ENCODE measurements at regions not wholly inside any gene's neighbourhood (a gene's known extent, or its start where the extent isn't known, plus 50 kb on each side); places are given as distances from the start of the nearest gene placed in this dataset.

GRCh38 chr16:80457871-80458270, 82.9 kb upstream of the DYNLRB2 start:
- no peaks in the 10 kb centered on the region for H3K4me1 ChIP-seq (ENCODE audit: insufficient read depth, low read length, poor library complexity, severe bottlenecking)
- no peak overlapping the region for H3K9ac ChIP-seq (ENCODE audit: low read depth, low read length, poor library complexity, severe bottlenecking)
- no peak for TF ChIP-seq CTCF (conservative IDR thresholded peaks at IDR 0.05; ENCODE audit: low read length)
- no peak for TF ChIP-seq EZH2phosphoT487 (IDR thresholded peaks at IDR 0.05; ENCODE audit: borderline replicate concordance)
- no peaks in the 10 kb centered on the region for H3K79me2 ChIP-seq (ENCODE audit: insufficient read depth, low read length)
- no peaks in the 10 kb centered on the region for H3K9me2 ChIP-seq (replicated peaks; ENCODE audit: low read depth, low read length)
- H2AFZ ChIP-seq (ENCODE audit: low read length): no peak overlapping the region
- H3K4me3 ChIP-seq (ENCODE audit: low read length, poor library complexity, severe bottlenecking): no peak overlapping the region
- H4K20me1 ChIP-seq (ENCODE audit: insufficient read depth, low read length, poor library complexity, severe bottlenecking): no peaks in the 10 kb centered on the region
- no peaks in the 10 kb centered on the region for H3F3A ChIP-seq (ENCODE audit: low read depth)
- H3K9me3 ChIP-seq (ENCODE audit: insufficient read depth, low read depth, low read length): no peaks in the 10 kb centered on the region
- H3K27me3 ChIP-seq (ENCODE audit: insufficient read depth, low read length, poor library complexity, severe bottlenecking): no peaks in the 10 kb centered on the region
- no peak overlapping the region for H3K4me2 ChIP-seq (ENCODE audit: low read depth, low read length, poor library complexity, severe bottlenecking)
- no peaks in the 10 kb centered on the region for H3K36me3 ChIP-seq (ENCODE audit: insufficient read depth, low read length)

DNA sequence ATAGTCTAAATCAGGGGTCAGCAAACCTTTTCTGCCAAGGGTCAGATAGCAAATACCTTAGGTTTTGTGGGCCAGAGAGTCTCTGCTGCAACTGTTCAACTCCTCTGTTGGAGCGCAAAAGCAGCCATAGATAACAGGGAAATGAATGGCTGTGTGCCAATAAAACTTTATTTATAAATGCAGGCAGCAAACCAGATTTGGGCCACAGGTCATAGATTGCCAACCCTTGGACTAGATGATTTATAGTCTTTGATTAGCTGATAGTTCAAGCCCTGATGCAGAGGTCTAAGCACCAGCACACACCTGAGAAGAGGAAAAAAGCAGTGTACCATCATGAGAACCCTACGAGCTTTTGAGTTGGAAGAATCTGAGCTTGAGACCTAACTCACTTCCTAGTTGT, 86.0 kb upstream of the DYNLRB2 start:
- Histone ChIP-seq H3K4me3 (ENCODE audit: low read length, poor library complexity, severe bottlenecking) (no peak overlapping the region), H3K36me3 (ENCODE audit: insufficient read depth, low read length) (no peaks in the 10 kb centered on the region), H3K4me1 (ENCODE audit: insufficient read depth, low read length, poor library complexity, severe bottlenecking) (no peaks in the 10 kb centered on the region), H3K27me3 (ENCODE audit: insufficient read depth, low read length, poor library complexity, severe bottlenecking) (no peaks in the 10 kb centered on the region), H3K4me2 (ENCODE audit: low read depth, low read length, poor library complexity, severe bottlenecking) (no peak overlapping the region), H2AFZ (ENCODE audit: low read length) (no peak overlapping the region), H3K9me2 (replicated peaks; ENCODE audit: low read depth, low read length) (no peaks in the 10 kb centered on the region), H3K9ac (ENCODE audit: low read depth, low read length, poor library complexity, severe bottlenecking) (no peak overlapping the region), H3K79me2 (ENCODE audit: insufficient read depth, low read length) (no peaks in the 10 kb centered on the region), H4K20me1 (ENCODE audit: insufficient read depth, low read length, poor library complexity, severe bottlenecking) (no peaks in the 10 kb centered on the region), H3F3A (ENCODE audit: low read depth) (no peaks in the 10 kb centered on the region), H3K9me3 (ENCODE audit: insufficient read depth, low read depth, low read length) (no peaks in the 10 kb centered on the region)
- TF ChIP-seq EZH2phosphoT487 (IDR thresholded peaks at IDR 0.05; ENCODE audit: borderline replicate concordance) (no peak), CTCF (conservative IDR thresholded peaks at IDR 0.05; ENCODE audit: low read length) (no peak)

- no peak for TF ChIP-seq EZH2phosphoT487 (IDR thresholded peaks at IDR 0.05; ENCODE audit: borderline replicate concordance)
- no peak for TF ChIP-seq CTCF (conservative IDR thresholded peaks at IDR 0.05; ENCODE audit: low read length)
Observed at GRCh38 chr16:80449392-80449791, 91.4 kb upstream of the DYNLRB2 start.

More at GRCh38 chr16:80449392-80449791, 91.4 kb upstream of the DYNLRB2 start:
- Histone ChIP-seq H3K79me2 (ENCODE audit: insufficient read depth, low read length) (no peaks in the 10 kb centered on the region), H3K4me1 (ENCODE audit: insufficient read depth, low read length, poor library complexity, severe bottlenecking) (no peaks in the 10 kb centered on the region), H3K9ac (ENCODE audit: low read depth, low read length, poor library complexity, severe bottlenecking) (no peak overlapping the region), H3F3A (ENCODE audit: low read depth) (no peaks in the 10 kb centered on the region), H4K20me1 (ENCODE audit: insufficient read depth, low read length, poor library complexity, severe bottlenecking) (no peaks in the 10 kb centered on the region), H3K4me2 (ENCODE audit: low read depth, low read length, poor library complexity, severe bottlenecking) (no peak overlapping the region), H2AFZ (ENCODE audit: low read length) (no peak overlapping the region), H3K36me3 (ENCODE audit: insufficient read depth, low read length) (no peaks in the 10 kb centered on the region), H3K27me3 (ENCODE audit: insufficient read depth, low read length, poor library complexity, severe bottlenecking) (no peaks in the 10 kb centered on the region), H3K9me3 (ENCODE audit: insufficient read depth, low read depth, low read length) (no peaks in the 10 kb centered on the region), H3K9me2 (replicated peaks; ENCODE audit: low read depth, low read length) (no peaks in the 10 kb centered on the region), H3K4me3 (ENCODE audit: low read length, poor library complexity, severe bottlenecking) (no peak overlapping the region)
